ENCODE measurements at regions not wholly inside any gene's neighbourhood (a gene's known extent, or its start where the extent isn't known, plus 50 kb on each side); places are given as distances from the start of the nearest gene placed in this dataset.

GRCh38 chr3:632571-633170, 436.1 kb downstream of the CHL1 start:
- H3K4me1 ChIP-seq (ENCODE audit: low read length), result no peaks in the 10 kb centered on the region
- H2AFZ ChIP-seq (ENCODE audit: low read length), result no peak overlapping the region
- H3K4me3 ChIP-seq (ENCODE audit: low read length), result no peak overlapping the region
- H3K9ac ChIP-seq (ENCODE audit: low read length), result no peak overlapping the region
- H3K79me2 ChIP-seq (ENCODE audit: low read length), result no peaks in the 10 kb centered on the region
- H3K27ac ChIP-seq (ENCODE audit: low read length), result no peak overlapping the region
- H4K20me1 ChIP-seq (ENCODE audit: insufficient read depth, low read depth, low read length), result no peaks in the 10 kb centered on the region
- H3K9me2 ChIP-seq (replicated peaks; ENCODE audit: insufficient read depth, low read length), result no peaks in the 10 kb centered on the region
- no peaks in the 10 kb centered on the region for H3K27me3 ChIP-seq (ENCODE audit: low read length)
- DNase-seq, result peak; percentile 84
- H3K9me3 ChIP-seq (ENCODE audit: low read length), result no peaks in the 10 kb centered on the region
- H3K36me3 ChIP-seq (ENCODE audit: insufficient read depth, low read length), result no peaks in the 10 kb centered on the region
- H3K4me2 ChIP-seq (ENCODE audit: low read depth, low read length, poor library complexity, severe bottlenecking), result no peak overlapping the region

GRCh38 chr3:634511-634910, 437.9 kb downstream of the CHL1 start:
- H2AFZ ChIP-seq (ENCODE audit: low read length), result no peak overlapping the region
- no peaks in the 10 kb centered on the region for H3K36me3 ChIP-seq (ENCODE audit: insufficient read depth, low read length)
- H3K4me1 ChIP-seq (ENCODE audit: low read length), result no peaks in the 10 kb centered on the region
- no peaks in the 10 kb centered on the region for H3K27me3 ChIP-seq (ENCODE audit: low read length)
- H3K9me3 ChIP-seq (ENCODE audit: low read length), result no peaks in the 10 kb centered on the region
- no peak for DNase-seq
- H4K20me1 ChIP-seq (ENCODE audit: insufficient read depth, low read depth, low read length), result no peaks in the 10 kb centered on the region
- no peak overlapping the region for H3K4me3 ChIP-seq (ENCODE audit: low read length)
- no peak overlapping the region for H3K9ac ChIP-seq (ENCODE audit: low read length)
- no peaks in the 10 kb centered on the region for H3K9me2 ChIP-seq (replicated peaks; ENCODE audit: insufficient read depth, low read length)
- no peaks in the 10 kb centered on the region for H3K79me2 ChIP-seq (ENCODE audit: low read length)
- H3K27ac ChIP-seq (ENCODE audit: low read length), result no peak overlapping the region
- H3K4me2 ChIP-seq (ENCODE audit: low read depth, low read length, poor library complexity, severe bottlenecking), result no peak overlapping the region

- no peak overlapping the region for H3K4me3 ChIP-seq (ENCODE audit: low read length)
- no peak for DNase-seq
- no peaks in the 10 kb centered on the region for H3K4me1 ChIP-seq (ENCODE audit: low read length)
- H4K20me1 ChIP-seq (ENCODE audit: insufficient read depth, low read depth, low read length), result no peaks in the 10 kb centered on the region
- H3K4me2 ChIP-seq (ENCODE audit: low read depth, low read length, poor library complexity, severe bottlenecking), result no peak overlapping the region
- no peaks in the 10 kb centered on the region for H3K9me3 ChIP-seq (ENCODE audit: low read length)
- no peak overlapping the region for H3K27ac ChIP-seq (ENCODE audit: low read length)
- no peaks in the 10 kb centered on the region for H3K79me2 ChIP-seq (ENCODE audit: low read length)
- H2AFZ ChIP-seq (ENCODE audit: low read length), result no peak overlapping the region
- H3K9ac ChIP-seq (ENCODE audit: low read length), result no peak overlapping the region
- no peaks in the 10 kb centered on the region for H3K27me3 ChIP-seq (ENCODE audit: low read length)
- H3K9me2 ChIP-seq (replicated peaks; ENCODE audit: insufficient read depth, low read length), result no peaks in the 10 kb centered on the region
- H3K36me3 ChIP-seq (ENCODE audit: insufficient read depth, low read length), result no peaks in the 10 kb centered on the region
Observed at GRCh38 chr3:635393-635792, 438.8 kb downstream of the CHL1 start.

- H3K27ac ChIP-seq (ENCODE audit: low read length), result no peak overlapping the region
Observed at GRCh38 chr3:643376-643775, 446.8 kb downstream of the CHL1 start.

GRCh38 chr3:655824-656223, 437.0 kb upstream of the CNTN6 start:
- Histone ChIP-seq H3K27me3 (ENCODE audit: low read length) (no peaks in the 10 kb centered on the region), H3K4me2 (ENCODE audit: low read depth, low read length, poor library complexity, severe bottlenecking) (no peak overlapping the region), H3K27ac (ENCODE audit: low read length) (no peak overlapping the region), H3K9me2 (replicated peaks; ENCODE audit: insufficient read depth, low read length) (no peaks in the 10 kb centered on the region), H3K4me3 (ENCODE audit: low read length) (no peak overlapping the region), H3K9me3 (ENCODE audit: low read length) (no peaks in the 10 kb centered on the region), H3K4me1 (ENCODE audit: low read length) (no peaks in the 10 kb centered on the region), H2AFZ (ENCODE audit: low read length) (no peak overlapping the region), H3K79me2 (ENCODE audit: low read length) (no peaks in the 10 kb centered on the region), H4K20me1 (ENCODE audit: insufficient read depth, low read depth, low read length) (no peaks in the 10 kb centered on the region), H3K36me3 (ENCODE audit: insufficient read depth, low read length) (no peaks in the 10 kb centered on the region), H3K9ac (ENCODE audit: low read length) (no peak overlapping the region)
- DNase-seq, result no peak

More at GRCh38 chr3:643376-643775, 446.8 kb downstream of the CHL1 start:
- Histone ChIP-seq H3K9ac (ENCODE audit: low read length) (no peak overlapping the region), H3K4me2 (ENCODE audit: low read depth, low read length, poor library complexity, severe bottlenecking) (no peak overlapping the region), H4K20me1 (ENCODE audit: insufficient read depth, low read depth, low read length) (no peaks in the 10 kb centered on the region), H3K36me3 (ENCODE audit: insufficient read depth, low read length) (no peaks in the 10 kb centered on the region), H3K9me2 (replicated peaks; ENCODE audit: insufficient read depth, low read length) (no peaks in the 10 kb centered on the region), H3K4me1 (ENCODE audit: low read length) (no peaks in the 10 kb centered on the region), H3K4me3 (ENCODE audit: low read length) (no peak overlapping the region), H3K79me2 (ENCODE audit: low read length) (no peaks in the 10 kb centered on the region), H3K27me3 (ENCODE audit: low read length) (no peaks in the 10 kb centered on the region), H2AFZ (ENCODE audit: low read length) (no peak overlapping the region), H3K9me3 (ENCODE audit: low read length) (no peaks in the 10 kb centered on the region)
- DNase-seq, result no peak

GRCh38 chr3:661356-661755, 431.5 kb upstream of the CNTN6 start:
- no peak overlapping the region for H3K27ac ChIP-seq (ENCODE audit: low read length)
- H3K27me3 ChIP-seq (ENCODE audit: low read length), result no peaks in the 10 kb centered on the region; the same call in 1 of the 2 replicates
- no peaks in the 10 kb centered on the region for H3K4me1 ChIP-seq (ENCODE audit: low read length)
- H3K79me2 ChIP-seq (ENCODE audit: low read length), result no peaks in the 10 kb centered on the region
- no peak overlapping the region for H2AFZ ChIP-seq (ENCODE audit: low read length)
- no peak for DNase-seq
- H4K20me1 ChIP-seq (ENCODE audit: insufficient read depth, low read depth, low read length), result no peaks in the 10 kb centered on the region
- H3K9me3 ChIP-seq (ENCODE audit: low read length), result no peaks in the 10 kb centered on the region
- no peak overlapping the region for H3K4me2 ChIP-seq (ENCODE audit: low read depth, low read length, poor library complexity, severe bottlenecking)
- H3K4me3 ChIP-seq (ENCODE audit: low read length), result no peak overlapping the region
- no peak overlapping the region for H3K9ac ChIP-seq (ENCODE audit: low read length)
- no peaks in the 10 kb centered on the region for H3K9me2 ChIP-seq (replicated peaks; ENCODE audit: insufficient read depth, low read length)
- no peaks in the 10 kb centered on the region for H3K36me3 ChIP-seq (ENCODE audit: insufficient read depth, low read length)

- no peaks in the 10 kb centered on the region for H3K9me2 ChIP-seq (replicated peaks; ENCODE audit: insufficient read depth, low read length)
- H4K20me1 ChIP-seq (ENCODE audit: insufficient read depth, low read depth, low read length), result no peaks in the 10 kb centered on the region
- DNase-seq, result no peak
- H3K27me3 ChIP-seq (ENCODE audit: low read length), result no peaks in the 10 kb centered on the region
- no peaks in the 10 kb centered on the region for H3K4me1 ChIP-seq (ENCODE audit: low read length)
- no peak overlapping the region for H3K27ac ChIP-seq (ENCODE audit: low read length)
- H3K4me3 ChIP-seq (ENCODE audit: low read length), result no peak overlapping the region
- no peaks in the 10 kb centered on the region for H3K36me3 ChIP-seq (ENCODE audit: insufficient read depth, low read length)
- H3K79me2 ChIP-seq (ENCODE audit: low read length), result no peaks in the 10 kb centered on the region
- H3K9me3 ChIP-seq (ENCODE audit: low read length), result no peaks in the 10 kb centered on the region
- H2AFZ ChIP-seq (ENCODE audit: low read length), result no peak overlapping the region
- H3K4me2 ChIP-seq (ENCODE audit: low read depth, low read length, poor library complexity, severe bottlenecking), result no peak overlapping the region
- H3K9ac ChIP-seq (ENCODE audit: low read length), result no peak overlapping the region
Observed at GRCh38 chr3:674116-674515, 418.7 kb upstream of the CNTN6 start.

- Histone ChIP-seq H3K36me3 (ENCODE audit: insufficient read depth, low read length) (no peaks in the 10 kb centered on the region), H3K9ac (ENCODE audit: low read length) (no peak overlapping the region)
Observed at GRCh38 chr3:675846-676245, 417.0 kb upstream of the CNTN6 start.

GRCh38 chr3:683770-684169, 409.1 kb upstream of the CNTN6 start:
- H3K27ac ChIP-seq (ENCODE audit: low read length), result no peak overlapping the region

More at GRCh38 chr3:675846-676245, 417.0 kb upstream of the CNTN6 start:
- Histone ChIP-seq H3K4me2 (ENCODE audit: low read depth, low read length, poor library complexity, severe bottlenecking) (no peak overlapping the region), H2AFZ (ENCODE audit: low read length) (no peak overlapping the region), H4K20me1 (ENCODE audit: insufficient read depth, low read depth, low read length) (no peaks in the 10 kb centered on the region), H3K9me2 (replicated peaks; ENCODE audit: insufficient read depth, low read length) (no peaks in the 10 kb centered on the region), H3K4me1 (ENCODE audit: low read length) (no peaks in the 10 kb centered on the region), H3K4me3 (ENCODE audit: low read length) (no peak overlapping the region), H3K79me2 (ENCODE audit: low read length) (no peaks in the 10 kb centered on the region), H3K27ac (ENCODE audit: low read length) (no peak overlapping the region), H3K9me3 (ENCODE audit: low read length) (no peaks in the 10 kb centered on the region), H3K27me3 (ENCODE audit: low read length) (no peaks in the 10 kb centered on the region)
- DNase-seq, result no peak

More at GRCh38 chr3:683770-684169, 409.1 kb upstream of the CNTN6 start:
- Histone ChIP-seq H2AFZ (ENCODE audit: low read length) (no peak overlapping the region), H3K27me3 (ENCODE audit: low read length) (no peaks in the 10 kb centered on the region), H3K9me2 (replicated peaks; ENCODE audit: insufficient read depth, low read length) (no peaks in the 10 kb centered on the region), H4K20me1 (ENCODE audit: insufficient read depth, low read depth, low read length) (no peaks in the 10 kb centered on the region), H3K9me3 (ENCODE audit: low read length) (no peaks in the 10 kb centered on the region), H3K4me3 (ENCODE audit: low read length) (no peak overlapping the region), H3K36me3 (ENCODE audit: insufficient read depth, low read length) (no peaks in the 10 kb centered on the region), H3K9ac (ENCODE audit: low read length) (no peak overlapping the region), H3K4me2 (ENCODE audit: low read depth, low read length, poor library complexity, severe bottlenecking) (no peak overlapping the region), H3K4me1 (ENCODE audit: low read length) (no peaks in the 10 kb centered on the region), H3K79me2 (ENCODE audit: low read length) (no peaks in the 10 kb centered on the region)
- DNase-seq, result no peak
